NCI-H748 (cell line): ENCODE measurements at regions not wholly inside any gene's neighbourhood (a gene's known extent, or its start where the extent isn't known, plus 50 kb on each side); places are given as distances from the start of the nearest gene placed in this dataset.
A peak's percentile ranks its signal among the peaks of the same experiment; 100 is the strongest.

Experiments
- DNase-seq: peaks from one replicate; lab custom pipeline; 2025; ENCODE audit not compliant: unreplicated experiment; lab: John Stamatoyannopoulos, UW

GRCh38 chr16:56094231-56094630 lies 97.1 kb upstream of the GNAO1 start:
- DNase-seq = no peak

GRCh38 chr16:56093055-56093454 lies 98.2 kb upstream of the GNAO1 start:
- no peak for DNase-seq

- no peak for DNase-seq
Observed at GRCh38 chr16:56090076-56090475, 101.2 kb upstream of the GNAO1 start.

GRCh38 chr16:56087626-56088025 lies 103.7 kb upstream of the GNAO1 start:
- DNase-seq = no peak

- no peak for DNase-seq
Observed at GRCh38 chr16:56081371-56081770, 109.9 kb upstream of the GNAO1 start.

- DNase-seq = no peak
Observed at GRCh38 chr16:56075732-56076388, 115.4 kb upstream of the GNAO1 start.

- DNase-seq = no peak
Observed at GRCh38 chr16:56073508-56073907, 117.8 kb upstream of the GNAO1 start.

- DNase-seq = no peak
Observed at GRCh38 chr16:56072096-56072495, 119.2 kb upstream of the GNAO1 start.

- no peak for DNase-seq
Observed at GRCh38 chr16:56068816-56069215, 122.5 kb upstream of the GNAO1 start.

- DNase-seq = no peak
Observed at GRCh38 chr16:56068314-56068713, 123.0 kb upstream of the GNAO1 start.

- DNase-seq = no peak
Observed at GRCh38 chr16:56067406-56067805, 123.9 kb upstream of the GNAO1 start.

- no peak for DNase-seq
Observed at GRCh38 chr16:56066617-56067016, 124.7 kb upstream of the GNAO1 start.

GRCh38 chr16:56063111-56063510 lies 128.2 kb upstream of the GNAO1 start:
- no peak for DNase-seq

GRCh38 chr16:56057151-56057550 lies 134.1 kb upstream of the GNAO1 start:
- DNase-seq = no peak

- no peak for DNase-seq
Observed at GRCh38 chr16:56050916-56051315, 140.4 kb upstream of the GNAO1 start.

- no peak for DNase-seq
Observed at GRCh38 chr16:56048425-56049105, 142.7 kb upstream of the GNAO1 start.

GRCh38 chr16:56047307-56048234 lies 143.7 kb upstream of the GNAO1 start:
- DNase-seq = no peak

- DNase-seq = no peak
Observed at GRCh38 chr16:56042416-56042815, 148.9 kb upstream of the GNAO1 start.

- DNase-seq = peak; percentile 51
Observed at GRCh38 chr16:56041556-56042140, 149.6 kb upstream of the GNAO1 start.

GRCh38 chr16:56038564-56039098 lies 152.7 kb upstream of the GNAO1 start:
- no peak for DNase-seq

- no peak for DNase-seq
Observed at GRCh38 chr16:56032072-56032471, 156.9 kb upstream of the CES5A start.
